Fibroblast of lung (primary cell): ENCODE measurements at regions not wholly inside any gene's neighbourhood (a gene's known extent, or its start where the extent isn't known, plus 50 kb on each side); places are given as distances from the start of the nearest gene placed in this dataset.

Experiments
- DNase-seq, 2 donors: peaks; one replicate each; pipeline versions ENCODE4 v3.0.0 to v3.0.0-alpha.2; 2010; ENCODE audit warnings: low read depth in 2 of 2
- H2AFZ ChIP-seq: 2 replicates; pipeline ENCODE4 v1.5.1; 2012; ENCODE audit warnings: low read length, control low read depth, inconsistent platforms
- H3K27ac ChIP-seq: 2 replicates; pipeline ENCODE4 v1.5.1; 2011; ENCODE audit warnings: low read length, control low read depth; ENCODE audit not compliant: insufficient read depth
- H3K27me3 ChIP-seq: 2 replicates; pipeline ENCODE4 v1.5.1; 2011; ENCODE audit warnings: mild to moderate bottlenecking, low read length; ENCODE audit not compliant: control insufficient read depth, insufficient read depth
- H3K36me3 ChIP-seq: 2 replicates; pipeline ENCODE4 v1.5.1; 2011; ENCODE audit warnings: low read length; ENCODE audit not compliant: control insufficient read depth, insufficient read depth
- H3K4me1 ChIP-seq: 2 replicates; pipeline ENCODE4 v1.5.1; 2011; ENCODE audit warnings: low read length; ENCODE audit not compliant: control insufficient read depth, insufficient read depth; ENCODE audit errors: extremely low read depth
- H3K4me2 ChIP-seq: 2 replicates; pipeline ENCODE4 v1.5.1; 2011; ENCODE audit warnings: low read length, control low read depth; ENCODE audit not compliant: insufficient read depth; ENCODE audit errors: extremely low read depth
- H3K4me3 ChIP-seq, 4 experiments: fragments of 200-600 bp in 1 of 4; sonication (generic) in 1 of 4; replicated peaks in 1 of 4; 2 replicates each; pipeline ENCODE4 v1.5.1; 2011 to 2016; ENCODE audit warnings: low read length in 4 of 4, low read depth in 3 of 4, mild to moderate bottlenecking in 3 of 4, control low read depth in 2 of 4, inconsistent platforms in 1 of 4, mixed read lengths in 1 of 4; ENCODE audit not compliant: insufficient read depth in 1 of 4; ENCODE audit errors: control extremely low read depth in 1 of 4
- H3K79me2 ChIP-seq: 2 replicates; pipeline ENCODE4 v1.5.1; 2012; ENCODE audit warnings: mild to moderate bottlenecking, low read length, inconsistent platforms; ENCODE audit not compliant: control insufficient read depth, insufficient read depth
- H3K9ac ChIP-seq: 2 replicates; pipeline ENCODE4 v1.5.1; 2011; ENCODE audit warnings: mild to moderate bottlenecking, low read length, control low read depth; ENCODE audit not compliant: insufficient read depth
- H3K9me3 ChIP-seq: 2 replicates; pipeline ENCODE4 v1.5.1; 2012; ENCODE audit warnings: low read depth, low read length; ENCODE audit not compliant: control insufficient read depth, insufficient read depth
- H4K20me1 ChIP-seq: 2 replicates; pipeline ENCODE4 v1.5.1; 2011; ENCODE audit warnings: low read length; ENCODE audit not compliant: control insufficient read depth, insufficient read depth; ENCODE audit errors: extremely low read depth
- CTCF ChIP-seq, 2 donors: IDR thresholded peaks in 1 of 2; conservative IDR thresholded peaks in 1 of 2; 1 replicate in 1 of 2; 2 replicates in 1 of 2; pipeline ENCODE4 v1.5.1; 2011 to 2012; ENCODE audit warnings: low read length in 2 of 2, control low read depth in 1 of 2, inconsistent platforms in 1 of 2, low read depth in 1 of 2, mild to moderate bottlenecking in 1 of 2
- EZH2 ChIP-seq: IDR thresholded peaks from 2 replicates; pipeline ENCODE4 v1.5.1; 2012; ENCODE audit warnings: low read length, control low read depth, mild to moderate bottlenecking; ENCODE audit errors: missing control alignments

DNA sequence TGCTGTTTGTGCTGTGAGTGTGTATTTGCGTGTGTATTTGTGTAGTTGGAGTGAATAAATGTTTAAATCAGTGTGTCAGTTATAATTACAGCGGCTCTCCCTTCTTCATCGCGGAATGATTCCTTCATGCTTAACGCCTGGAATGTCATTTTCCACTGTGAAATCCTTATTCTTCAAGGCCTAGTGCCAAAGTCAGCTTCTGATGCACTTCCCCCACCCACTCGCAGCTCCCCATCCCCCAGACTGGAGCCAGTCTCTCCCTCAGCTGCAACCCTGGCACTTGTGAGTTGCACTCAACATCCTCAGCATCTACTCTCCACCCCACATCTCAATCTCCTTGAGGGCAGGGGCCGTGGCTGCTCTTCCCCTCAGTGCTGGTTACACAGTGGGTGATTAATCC is 583.0 kb downstream of the BCOR start:
- H3K27me3 ChIP-seq = peaks cover 7% of the 10 kb centered on the region
- H3K9me3 ChIP-seq = no peaks in the 10 kb centered on the region
- H4K20me1 ChIP-seq = no peaks in the 10 kb centered on the region
- H3K9ac ChIP-seq = no peak overlapping the region
- no peak overlapping the region for H3K4me2 ChIP-seq
- no peak overlapping the region for H3K4me3 ChIP-seq
- H3K79me2 ChIP-seq = no peaks in the 10 kb centered on the region
- H3K36me3 ChIP-seq = no peaks in the 10 kb centered on the region
- no peaks in the 10 kb centered on the region for H3K4me1 ChIP-seq
- H3K27ac ChIP-seq = no peak overlapping the region
- no peak overlapping the region for H2AFZ ChIP-seq
- TF ChIP-seq CTCF (conservative IDR thresholded peaks at IDR 0.05 in 1 of 2, IDR thresholded peaks at IDR 0.05 in 1 of 2; ENCODE audit: low read depth in 1 of 2, low read length in 2 of 2) (no peak), EZH2 (no peak)
- peak in 1 of 2 donors; percentile 20 for DNase-seq

- Histone ChIP-seq H3K4me3 (no peak overlapping the region), H3K79me2 (no peaks in the 10 kb centered on the region), H4K20me1 (no peaks in the 10 kb centered on the region), H3K4me1 (no peaks in the 10 kb centered on the region), H3K27ac (no peak overlapping the region), H3K9me3 (no peaks in the 10 kb centered on the region), H2AFZ (no peak overlapping the region), H3K4me2 (no peak overlapping the region), H3K9ac (no peak overlapping the region), H3K27me3 (peaks cover 10% of the 10 kb centered on the region), H3K36me3 (no peaks in the 10 kb centered on the region)
- DNase-seq = no peak
- no peak for TF ChIP-seq CTCF (conservative IDR thresholded peaks at IDR 0.05 in 1 of 2, IDR thresholded peaks at IDR 0.05 in 1 of 2; ENCODE audit: low read depth in 1 of 2, low read length in 2 of 2)
- TF ChIP-seq EZH2 = no peak
Measured at GRCh38 chrX:39516427-39516841, 581.3 kb downstream of the BCOR start.

GRCh38 chrX:39518476-39519029 is 579.2 kb downstream of the BCOR start:
- no peaks in the 10 kb centered on the region for H4K20me1 ChIP-seq
- H3K36me3 ChIP-seq = no peaks in the 10 kb centered on the region
- no peak overlapping the region for H3K4me3 ChIP-seq
- H3K9me3 ChIP-seq = no peaks in the 10 kb centered on the region
- DNase-seq = peak in 1 of 2 donors; percentile 13
- peaks cover 10% of the 10 kb centered on the region for H3K27me3 ChIP-seq
- no peak overlapping the region for H3K9ac ChIP-seq
- H3K4me1 ChIP-seq = no peaks in the 10 kb centered on the region
- H3K79me2 ChIP-seq = no peaks in the 10 kb centered on the region
- H3K27ac ChIP-seq = no peak overlapping the region
- no peak overlapping the region for H2AFZ ChIP-seq
- no peak overlapping the region for H3K4me2 ChIP-seq
- TF ChIP-seq CTCF (conservative IDR thresholded peaks at IDR 0.05 in 1 of 2, IDR thresholded peaks at IDR 0.05 in 1 of 2; ENCODE audit: low read depth in 1 of 2, low read length in 2 of 2) = no peak
- peak; percentile 50 for TF ChIP-seq EZH2
